Pancreas (tissue), 10 donors: ENCODE measurements at regions not wholly inside any gene's neighbourhood (a gene's known extent, or its start where the extent isn't known, plus 50 kb on each side); places are given as distances from the start of the nearest gene placed in this dataset.

ENCODE experiments used
- ATAC-seq, 4 donors: fragments of 200-7000 bp; cut with Tn5 transposase; one replicate each; pipeline versions ENCODE4 v1.8.0 to v1.9.1; 2020; ENCODE audit warnings: mild to moderate bottlenecking in 4 of 4, moderate library complexity in 4 of 4
- DNase-seq, 6 donors: peaks; one replicate each; pipeline ENCODE4 v3.0.0-alpha.2; 2020
- FAIRE-seq: peaks from 2 replicates; lab custom pipeline; 2012; peaks lifted over from hg19 to GRCh38; lab: Jason Lieb, UNC
- H3K27ac ChIP-seq, 4 donors: fragments of 200-600 bp; sonication (generic); 1 replicate in 3 of 4; 2 replicates in 1 of 4; pipeline versions ENCODE4 v1.5.0 to v1.8.0; 2020
- H3K27me3 ChIP-seq, 4 donors: fragments of 200-600 bp; one replicate each; pipeline ENCODE4 v1.8.0; 2021
- H3K36me3 ChIP-seq, 3 donors: fragments of 200-600 bp; sonication (generic) in 1 of 3; one replicate each; pipeline versions ENCODE4 v1.5.0 to v1.8.0; 2020 to 2021
- H3K4me1 ChIP-seq, 3 donors: fragments of 200-600 bp; one replicate each; pipeline ENCODE4 v1.8.0; 2021
- H3K4me3 ChIP-seq, 4 donors: fragments of 200-600 bp; sonication (generic) in 2 of 4; one replicate each; pipeline versions ENCODE4 v1.5.0 to v1.8.0; 2020 to 2021
- H3K9me3 ChIP-seq, 4 donors: fragments of 200-600 bp; one replicate each; pipeline ENCODE4 v1.8.0; 2021
- WGBS, 2 donors: extraction: QIAGEN DNeasy Blood & Tissue Kit; methylation state at CpG; one replicate each; pipeline ENCODE4 v1.1.7; 2013; 5-methylcytosine and 5-hydroxymethylcytosine counted together
- intact Hi-C, 3 donors: fragments of 100-400 bp; cut with DNase I; formaldehyde crosslinking; loops; one replicate each; pipeline versions ENCODE4 v1.11.1 to v1.14.2; 2022
- TF ChIP-seq, protein P1 (sequence below), 4 donors: fragments of 200-600 bp; sonication (generic) in 3 of 4; IDR thresholded peaks; one replicate each; pipeline versions ENCODE4 v1.5.0 to v1.8.0; 2021; ENCODE audit warnings: antibody characterized with exemption in 4 of 4
- donor health status: healthy with polysubstance abuse.
- donor health status: DM: no; HTN: no; CAD: no; lungs with moderate emphysema.
- donor health status: DM: no; HTN: no; CAD: no.
- donor health status: control.
- donor health status: control.
- donor health status: Bipolar disorder and iron deficiency.
- donor health status: DM: yes; HTN: yes; CAD: no.
- donor health status: DM: no; HTN: no; CAD: no.
- donor health status: DM: no; HTN: no; CAD: no.
- donor health status: DM: yes; HTN: yes; CAD: no.

DNA sequence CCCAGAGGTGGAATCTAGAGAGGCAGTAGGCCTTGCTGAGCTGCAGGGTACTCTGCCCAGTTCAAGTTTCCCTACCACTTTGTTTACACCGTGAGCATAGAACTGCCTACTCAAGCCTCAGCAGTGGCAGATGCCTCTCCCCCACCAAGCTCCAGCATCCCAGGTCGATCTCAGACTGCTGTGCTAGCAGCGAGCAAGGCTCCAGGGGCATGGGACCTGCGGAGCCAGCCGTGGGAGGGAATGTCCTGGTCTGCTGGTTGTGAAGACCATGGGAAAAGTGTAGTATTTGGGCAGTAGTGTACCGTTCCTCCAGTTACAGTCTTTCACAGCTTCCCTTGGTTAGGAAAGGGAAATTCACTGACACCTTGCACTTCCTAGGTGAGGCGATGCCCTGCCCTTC is 50.6 kb upstream of the FSIP2 start:
- Histone ChIP-seq H3K36me3 (no peaks in the 10 kb centered on the region), H3K27me3 (no peaks in the 10 kb centered on the region), H3K9me3 (no peaks in the 10 kb centered on the region), H3K4me3 (no peak overlapping the region), H3K4me1 (no peaks in the 10 kb centered on the region), H3K27ac (no peak overlapping the region)
- WGBS, 2 donors, result 83 to 89% methylated on average over 7 of the region's 7 CpGs
- ATAC-seq (no peak), FAIRE-seq (no peak), DNase-seq (peak in 1 of 6 donors; percentile 33)
- intact Hi-C loops, result no loop called here
- TF ChIP-seq, protein P1, sequence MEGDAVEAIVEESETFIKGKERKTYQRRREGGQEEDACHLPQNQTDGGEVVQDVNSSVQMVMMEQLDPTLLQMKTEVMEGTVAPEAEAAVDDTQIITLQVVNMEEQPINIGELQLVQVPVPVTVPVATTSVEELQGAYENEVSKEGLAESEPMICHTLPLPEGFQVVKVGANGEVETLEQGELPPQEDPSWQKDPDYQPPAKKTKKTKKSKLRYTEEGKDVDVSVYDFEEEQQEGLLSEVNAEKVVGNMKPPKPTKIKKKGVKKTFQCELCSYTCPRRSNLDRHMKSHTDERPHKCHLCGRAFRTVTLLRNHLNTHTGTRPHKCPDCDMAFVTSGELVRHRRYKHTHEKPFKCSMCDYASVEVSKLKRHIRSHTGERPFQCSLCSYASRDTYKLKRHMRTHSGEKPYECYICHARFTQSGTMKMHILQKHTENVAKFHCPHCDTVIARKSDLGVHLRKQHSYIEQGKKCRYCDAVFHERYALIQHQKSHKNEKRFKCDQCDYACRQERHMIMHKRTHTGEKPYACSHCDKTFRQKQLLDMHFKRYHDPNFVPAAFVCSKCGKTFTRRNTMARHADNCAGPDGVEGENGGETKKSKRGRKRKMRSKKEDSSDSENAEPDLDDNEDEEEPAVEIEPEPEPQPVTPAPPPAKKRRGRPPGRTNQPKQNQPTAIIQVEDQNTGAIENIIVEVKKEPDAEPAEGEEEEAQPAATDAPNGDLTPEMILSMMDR (IDR thresholded peaks at IDR 0.05), result no peak
